ENCODE measurements at regions not wholly inside any gene's neighbourhood (a gene's known extent, or its start where the extent isn't known, plus 50 kb on each side); places are given as distances from the start of the nearest gene placed in this dataset.

DNA sequence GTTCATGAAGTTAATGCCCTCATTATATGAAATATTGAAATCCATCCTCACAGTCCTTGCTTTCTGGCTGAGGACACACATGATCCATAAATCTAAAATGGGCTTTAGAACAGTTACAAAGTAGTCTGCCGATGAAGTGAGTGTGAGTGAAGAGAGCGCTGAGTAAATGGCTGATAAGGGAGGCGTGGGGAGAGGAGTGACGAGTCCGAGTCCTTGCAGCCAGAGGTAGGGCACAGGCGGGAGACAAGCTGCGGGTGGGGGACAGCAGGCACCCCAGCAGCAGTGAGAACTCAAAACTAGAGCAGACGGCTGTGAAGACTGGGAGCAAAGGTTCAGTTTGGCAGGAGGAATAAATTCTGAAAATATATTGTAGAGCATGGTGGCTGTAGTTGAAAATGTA lies 140.1 kb upstream of the ATP2B1 start:
- FAIRE-seq (no peak), ATAC-seq (no peak), DNase-seq (ENCODE audit: low read depth, low spot score) (no peak)
- ChIA-PET SMC1A (ENCODE audit: uncharacterized antibody, unreplicated experiment) (no interaction called here), RAD21 (ENCODE audit: unreplicated experiment) (no interaction called here), CTCF (interaction anchor here (1.2 to 2.4 kb wide), 2 partner anchors 9 to 17 kb away, joined by 3 to 9 read pairs; no protein-coding TSS in a partner anchor), POLR2A (no interaction called here)
- Histone ChIP-seq H3K36me3 (ENCODE audit: control insufficient read depth in 2 of 2, insufficient read depth in 2 of 2, low read length in 1 of 2) (no peaks in the 10 kb centered on the region), H3K9me3 (replicated peaks; ENCODE audit: control insufficient read depth, insufficient read depth, low read length) (no peaks in the 10 kb centered on the region; the same call in 2 of the 3 replicates), H3K9ac (ENCODE audit: control insufficient read depth, insufficient read depth, low read length) (no peak overlapping the region), H3K4me1 (ENCODE audit: control insufficient read depth, insufficient read depth, low read length) (no peaks in the 10 kb centered on the region), H4K20me1 (ENCODE audit: control insufficient read depth, insufficient read depth) (no peaks in the 10 kb centered on the region), H3K79me2 (ENCODE audit: control insufficient read depth, insufficient read depth, low read length) (no peaks in the 10 kb centered on the region), H2AFZ (ENCODE audit: control insufficient read depth, low read depth, low read length) (no peak overlapping the region), H3K4me2 (ENCODE audit: control insufficient read depth, insufficient read depth) (no peak overlapping the region), H3K27me3 (replicated peaks in 1 of 2; ENCODE audit: control insufficient read depth in 2 of 2, insufficient read depth in 2 of 2, low read length in 1 of 2) (no peaks in the 10 kb centered on the region), H3K27ac (ENCODE audit: control insufficient read depth, insufficient read depth) (no peak overlapping the region), H3K4me3 (no peak overlapping the region)
- TF ChIP-seq SREBF2 (IDR thresholded peaks at IDR 0.05; ENCODE audit: low read length), result no peak
- no peak for TF ChIP-seq TAF1 (IDR thresholded peaks at IDR 0.05; ENCODE audit: borderline replicate concordance, low read depth, low read length)
- TF ChIP-seq ATF7 (IDR thresholded peaks at IDR 0.05; ENCODE audit: low read depth), result no peak
- TF ChIP-seq SMAD5 (IDR thresholded peaks at IDR 0.05; ENCODE audit: low read depth), result no peak
- TF ChIP-seq NFXL1 (IDR thresholded peaks at IDR 0.05; ENCODE audit: borderline replicate concordance), result no peak
- TF ChIP-seq CREB1 (IDR thresholded peaks at IDR 0.05; ENCODE audit: low read depth), result no peak
- no peak for TF ChIP-seq NFIC (IDR thresholded peaks at IDR 0.05; ENCODE audit: low read depth, low read length)
- TF ChIP-seq, protein P1, sequence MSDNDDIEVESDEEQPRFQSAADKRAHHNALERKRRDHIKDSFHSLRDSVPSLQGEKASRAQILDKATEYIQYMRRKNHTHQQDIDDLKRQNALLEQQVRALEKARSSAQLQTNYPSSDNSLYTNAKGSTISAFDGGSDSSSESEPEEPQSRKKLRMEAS (IDR thresholded peaks at IDR 0.05; ENCODE audit: low read depth, low read length), result no peak
- TF ChIP-seq ZNF24 (IDR thresholded peaks at IDR 0.05), result no peak
- intact Hi-C loops (cut with micrococcal nuclease; ENCODE audit: unreplicated experiment) (no loop called here), in situ Hi-C loops (cut with MboI) (no loop called here)
- 86% methylated on average over 8 of the region's 8 CpGs for WGBS (ENCODE audit: insufficient coverage, insufficient replicate concordance, low lambda C conversion rate, missing lambda C conversion rate)
- no TSS peak for BruUV-seq (replicated peaks)

DNA sequence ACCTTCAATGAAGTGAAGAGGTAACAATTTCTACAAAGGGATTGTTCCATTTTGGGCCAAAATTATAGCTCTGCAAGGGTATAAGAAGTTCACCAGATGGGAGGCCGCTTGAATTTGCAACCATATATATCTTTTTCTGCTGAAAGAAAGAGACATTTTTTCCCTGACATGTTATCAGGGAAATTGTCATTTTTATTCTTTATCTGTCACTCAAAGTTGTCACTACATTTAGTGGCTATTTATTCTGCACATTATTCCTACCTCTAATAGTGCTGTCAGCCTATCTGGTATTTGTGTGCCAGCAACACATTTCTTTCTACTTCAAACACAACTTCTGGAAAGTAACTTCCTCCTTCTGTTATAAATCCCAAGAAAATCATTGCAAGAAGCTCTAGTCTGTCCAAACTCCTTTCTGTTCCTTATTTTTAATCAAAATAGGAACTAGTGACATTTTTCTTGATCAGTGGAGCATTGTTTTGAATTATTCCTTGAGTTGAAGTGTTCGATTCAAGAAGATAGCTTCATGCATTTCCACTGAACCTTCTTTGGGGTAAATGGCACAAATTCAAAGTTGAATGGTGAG lies 137.9 kb upstream of the ATP2B1 start:
- no TSS peak for BruUV-seq (replicated peaks)
- ChIA-PET SMC1A (ENCODE audit: uncharacterized antibody, unreplicated experiment) (interaction anchor here (1.0 to 2.1 kb wide), 6 partner anchors 8 to 82 kb away, joined by 3 to 15 read pairs (median 4); no protein-coding TSS in a partner anchor), CTCF (interaction anchor here (0.7 to 1.5 kb wide), 5 partner anchors 10 to 304 kb away, joined by 3 to 5 read pairs (median 3); no protein-coding TSS in a partner anchor), RAD21 (ENCODE audit: unreplicated experiment) (no interaction called here), POLR2A (no interaction called here)
- DNase-seq (ENCODE audit: low read depth, low spot score) (no peak), FAIRE-seq (no peak), ATAC-seq (no peak)
- no peak overlapping the region for H3K9ac ChIP-seq (ENCODE audit: control insufficient read depth, insufficient read depth, low read length)
- H4K20me1 ChIP-seq (ENCODE audit: control insufficient read depth, insufficient read depth), result no peaks in the 10 kb centered on the region
- H3K4me2 ChIP-seq (ENCODE audit: control insufficient read depth, insufficient read depth), result no peak overlapping the region
- H3K27ac ChIP-seq (ENCODE audit: control insufficient read depth, insufficient read depth), result no peak overlapping the region
- H3K27me3 ChIP-seq (replicated peaks in 1 of 2; ENCODE audit: control insufficient read depth in 2 of 2, insufficient read depth in 2 of 2, low read length in 1 of 2), result no peaks in the 10 kb centered on the region
- intact Hi-C loops (cut with micrococcal nuclease; ENCODE audit: unreplicated experiment), result no loop called here
- H3K4me1 ChIP-seq (ENCODE audit: control insufficient read depth, insufficient read depth, low read length), result no peaks in the 10 kb centered on the region
- H2AFZ ChIP-seq (ENCODE audit: control insufficient read depth, low read depth, low read length), result no peak overlapping the region
- H3K79me2 ChIP-seq (ENCODE audit: control insufficient read depth, insufficient read depth, low read length), result no peaks in the 10 kb centered on the region
- in situ Hi-C loops (cut with MboI), result no loop called here
- no peaks in the 10 kb centered on the region; the same call in 2 of the 3 replicates for H3K9me3 ChIP-seq (replicated peaks; ENCODE audit: control insufficient read depth, insufficient read depth, low read length)
- H3K4me3 ChIP-seq, result no peak overlapping the region
- no peaks in the 10 kb centered on the region for H3K36me3 ChIP-seq (ENCODE audit: control insufficient read depth in 2 of 2, insufficient read depth in 2 of 2, low read length in 1 of 2)
- WGBS (ENCODE audit: insufficient coverage, insufficient replicate concordance, low lambda C conversion rate, missing lambda C conversion rate), result 85% methylated on average over 2 of the region's 2 CpGs
- TF ChIP-seq ASH2L (IDR thresholded peaks at IDR 0.05; ENCODE audit: borderline replicate concordance, low read depth) (no peak), SREBF1 (IDR thresholded peaks at IDR 0.05; ENCODE audit: low read length) (no peak), GATAD2B (conservative IDR thresholded peaks at IDR 0.05; ENCODE audit: low read depth) (no peak), BMI1 (IDR thresholded peaks at IDR 0.05; ENCODE audit: borderline replicate concordance) (no peak), DPF2 (IDR thresholded peaks at IDR 0.05) (no peak), KLF5 (IDR thresholded peaks at IDR 0.05; ENCODE audit: partially characterized antibody) (no peak), KDM1A (IDR thresholded peaks at IDR 0.05; ENCODE audit: borderline replicate concordance) (no peak)
- TF ChIP-seq, protein P2, sequence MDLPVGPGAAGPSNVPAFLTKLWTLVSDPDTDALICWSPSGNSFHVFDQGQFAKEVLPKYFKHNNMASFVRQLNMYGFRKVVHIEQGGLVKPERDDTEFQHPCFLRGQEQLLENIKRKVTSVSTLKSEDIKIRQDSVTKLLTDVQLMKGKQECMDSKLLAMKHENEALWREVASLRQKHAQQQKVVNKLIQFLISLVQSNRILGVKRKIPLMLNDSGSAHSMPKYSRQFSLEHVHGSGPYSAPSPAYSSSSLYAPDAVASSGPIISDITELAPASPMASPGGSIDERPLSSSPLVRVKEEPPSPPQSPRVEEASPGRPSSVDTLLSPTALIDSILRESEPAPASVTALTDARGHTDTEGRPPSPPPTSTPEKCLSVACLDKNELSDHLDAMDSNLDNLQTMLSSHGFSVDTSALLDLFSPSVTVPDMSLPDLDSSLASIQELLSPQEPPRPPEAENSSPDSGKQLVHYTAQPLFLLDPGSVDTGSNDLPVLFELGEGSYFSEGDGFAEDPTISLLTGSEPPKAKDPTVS (IDR thresholded peaks at IDR 0.05; ENCODE audit: low read depth, low read length), result no peak
- TF ChIP-seq, protein P3, sequence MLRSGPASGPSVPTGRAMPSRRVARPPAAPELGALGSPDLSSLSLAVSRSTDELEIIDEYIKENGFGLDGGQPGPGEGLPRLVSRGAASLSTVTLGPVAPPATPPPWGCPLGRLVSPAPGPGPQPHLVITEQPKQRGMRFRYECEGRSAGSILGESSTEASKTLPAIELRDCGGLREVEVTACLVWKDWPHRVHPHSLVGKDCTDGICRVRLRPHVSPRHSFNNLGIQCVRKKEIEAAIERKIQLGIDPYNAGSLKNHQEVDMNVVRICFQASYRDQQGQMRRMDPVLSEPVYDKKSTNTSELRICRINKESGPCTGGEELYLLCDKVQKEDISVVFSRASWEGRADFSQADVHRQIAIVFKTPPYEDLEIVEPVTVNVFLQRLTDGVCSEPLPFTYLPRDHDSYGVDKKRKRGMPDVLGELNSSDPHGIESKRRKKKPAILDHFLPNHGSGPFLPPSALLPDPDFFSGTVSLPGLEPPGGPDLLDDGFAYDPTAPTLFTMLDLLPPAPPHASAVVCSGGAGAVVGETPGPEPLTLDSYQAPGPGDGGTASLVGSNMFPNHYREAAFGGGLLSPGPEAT (IDR thresholded peaks at IDR 0.05; ENCODE audit: low read depth), result no peak

All from GM12878 (cell line).